ENCODE measurements at regions not wholly inside any gene's neighbourhood (a gene's known extent, or its start where the extent isn't known, plus 50 kb on each side); places are given as distances from the start of the nearest gene placed in this dataset.
"Not testable (repeated sequence)": the region's sequence is repeated elsewhere in the genome, so short reads cannot be mapped to it uniquely, and the experiment has no call there.

DNA sequence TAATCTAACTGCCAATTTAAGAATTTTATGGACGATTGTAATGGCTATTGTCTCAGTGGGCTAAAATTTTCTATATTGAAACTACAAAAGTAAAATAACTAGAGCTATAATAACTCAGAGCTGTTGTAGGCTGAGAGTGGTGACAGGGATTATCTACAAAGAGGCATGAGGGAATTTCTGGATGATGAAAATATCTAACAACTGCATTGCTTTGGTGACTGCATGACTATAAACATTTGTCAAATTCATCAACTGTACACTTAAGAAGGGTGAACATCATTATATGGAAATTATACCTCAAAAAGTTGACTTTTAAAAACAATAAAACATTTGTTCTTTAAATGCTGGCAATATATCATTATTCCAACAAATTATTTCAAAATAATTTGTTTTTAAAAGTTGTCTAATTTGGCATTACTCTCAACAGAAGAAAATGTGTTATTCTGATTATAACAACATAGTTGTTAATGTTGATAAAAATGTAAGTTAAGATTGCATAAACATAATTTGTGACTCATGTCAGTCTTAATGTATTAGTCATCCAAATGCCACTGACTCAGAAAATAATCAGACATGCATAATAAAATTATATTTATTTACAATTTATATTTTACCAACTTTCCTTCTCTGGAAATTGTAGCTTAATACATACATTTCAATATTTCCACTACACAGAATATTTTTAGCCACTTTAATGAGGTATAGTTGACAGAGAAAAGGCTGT is 865.1 kb upstream of the VRK2 start:
- DNase-seq, result no peak

DNA sequence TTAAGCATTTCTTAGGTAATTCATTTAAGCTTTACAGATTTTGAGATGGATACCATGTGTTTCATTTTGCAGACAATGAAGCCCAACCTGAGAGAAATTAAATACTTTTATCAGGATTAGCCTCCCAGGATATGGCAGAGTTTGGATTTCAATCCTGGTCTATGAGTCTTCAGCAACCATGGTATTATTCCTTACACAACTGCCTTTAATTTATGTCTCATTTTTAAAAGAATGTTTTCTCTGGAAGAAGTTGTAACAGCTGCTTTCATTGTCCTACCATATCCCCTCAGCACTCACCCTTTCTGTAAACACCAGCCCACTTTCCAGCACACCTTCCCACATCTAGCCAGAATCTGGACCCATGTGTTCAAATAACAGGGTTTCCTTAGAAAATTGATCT is 863.7 kb upstream of the VRK2 start:
- DNase-seq, result no peak

DNA sequence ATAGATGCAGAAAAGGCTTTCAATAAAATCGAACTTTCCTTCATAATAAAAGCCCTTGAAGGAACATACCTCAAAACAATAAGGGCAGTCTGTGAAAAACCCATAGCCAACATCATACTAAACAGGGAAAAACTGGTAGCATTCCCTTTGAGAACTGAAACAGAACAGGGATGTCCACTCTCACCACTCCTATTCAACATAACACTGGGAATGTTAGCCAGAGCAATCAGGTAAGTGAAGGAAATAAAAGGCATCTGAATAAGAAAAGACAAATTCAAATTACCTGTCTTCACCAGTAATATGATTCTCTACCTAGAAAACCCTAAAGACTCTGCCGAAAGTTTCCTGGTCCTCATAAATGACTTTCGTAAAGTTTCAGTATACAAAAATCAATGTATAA is 861.0 kb upstream of the VRK2 start:
- DNase-seq, result no peak

DNA sequence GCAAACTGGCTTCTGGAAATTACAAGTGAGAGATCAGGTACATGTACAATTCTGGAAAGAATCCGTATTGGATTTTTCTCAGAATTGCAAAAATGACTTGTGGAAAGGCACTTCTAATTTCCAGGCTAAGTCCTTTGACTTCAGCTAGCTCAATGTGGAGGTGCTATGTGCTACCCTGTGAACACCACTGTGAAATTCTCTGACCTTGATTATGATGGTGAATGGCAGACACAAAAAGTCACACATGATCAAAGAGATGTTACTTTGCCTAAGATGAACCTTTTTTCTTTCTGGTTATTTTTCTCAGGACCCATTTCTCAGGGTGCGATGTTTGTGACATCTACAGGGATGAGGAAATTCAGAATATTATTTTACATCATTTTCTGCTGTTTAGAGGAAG is 856.6 kb upstream of the VRK2 start:
- no peak for DNase-seq

DNA sequence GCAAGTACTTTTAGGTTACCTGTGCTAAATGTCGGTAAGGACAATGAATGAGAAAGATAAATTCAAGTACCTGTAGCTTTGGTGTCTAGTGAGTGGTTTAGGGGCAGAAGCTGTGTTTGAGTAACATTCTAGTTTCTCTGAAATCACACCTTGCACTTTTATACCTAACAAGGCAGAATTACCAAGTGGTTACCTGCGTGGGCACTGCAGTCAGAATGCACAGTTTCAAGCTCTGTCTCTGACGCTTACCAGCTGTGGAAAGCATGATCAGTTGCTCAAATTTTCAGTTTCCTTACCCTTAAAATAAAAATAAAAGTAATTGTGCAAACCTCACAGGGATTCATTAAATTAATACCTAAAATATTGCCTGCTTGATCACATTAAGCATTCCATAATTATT is 846.9 kb upstream of the VRK2 start:
- no peak for DNase-seq

DNA sequence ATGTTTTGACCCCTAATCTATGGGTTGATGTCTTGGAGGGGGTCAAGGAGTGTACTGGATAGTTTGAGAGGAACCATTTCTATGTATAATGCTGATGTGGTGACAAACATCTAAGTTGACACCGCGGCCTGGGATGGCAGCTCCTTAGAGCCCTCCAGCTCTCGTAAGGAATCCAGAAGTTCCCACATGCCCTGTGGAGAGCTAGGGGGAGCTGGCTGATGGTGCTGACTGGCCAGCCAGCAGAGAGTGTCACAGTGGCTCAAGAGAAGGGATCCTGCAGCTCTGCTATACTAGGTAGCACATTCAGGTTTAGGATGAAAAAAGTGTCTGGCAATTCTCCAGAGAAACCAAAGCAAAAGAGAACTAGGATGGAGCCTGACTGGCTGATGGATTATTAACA is 842.2 kb upstream of the VRK2 start:
- DNase-seq, result no peak

DNA sequence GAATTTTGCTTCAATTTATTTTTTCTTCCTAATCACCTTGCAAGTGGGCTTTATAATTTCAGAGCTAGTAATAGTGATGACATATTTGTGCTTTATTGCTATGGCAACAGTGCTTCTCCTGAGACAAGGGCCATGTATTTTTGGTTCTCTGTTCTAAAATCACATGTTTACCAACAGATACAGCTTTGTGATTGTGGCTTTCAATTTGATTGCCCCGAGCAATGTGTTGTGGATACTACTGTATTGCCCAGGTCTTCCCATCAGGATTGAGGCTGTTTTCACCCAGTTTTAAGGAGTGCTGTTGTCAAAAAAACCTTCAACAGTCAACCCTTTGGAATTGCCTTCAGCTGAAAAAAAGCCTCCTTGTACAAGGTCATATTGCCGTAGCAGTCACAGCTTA is 841.4 kb upstream of the VRK2 start:
- no peak for DNase-seq

DNA sequence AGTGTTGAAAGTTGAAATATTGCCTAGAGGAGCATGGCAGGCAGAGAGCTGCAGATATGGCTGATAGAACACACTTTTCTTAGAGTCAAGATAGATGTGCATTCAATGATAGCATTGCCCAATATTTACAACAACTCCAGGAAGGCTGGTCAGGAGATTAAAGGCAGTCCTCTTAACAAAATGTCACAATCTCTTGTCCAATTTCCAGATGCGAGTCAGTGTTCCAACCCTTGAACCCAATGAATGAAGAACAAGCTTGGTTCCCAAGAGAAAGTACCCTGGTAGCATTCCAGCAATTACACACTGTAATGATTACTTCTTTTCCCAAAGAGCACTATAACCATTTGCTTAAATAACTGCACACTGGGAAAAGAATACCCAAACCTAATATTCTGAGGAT is 839.4 kb upstream of the VRK2 start:
- no peak for DNase-seq

DNA sequence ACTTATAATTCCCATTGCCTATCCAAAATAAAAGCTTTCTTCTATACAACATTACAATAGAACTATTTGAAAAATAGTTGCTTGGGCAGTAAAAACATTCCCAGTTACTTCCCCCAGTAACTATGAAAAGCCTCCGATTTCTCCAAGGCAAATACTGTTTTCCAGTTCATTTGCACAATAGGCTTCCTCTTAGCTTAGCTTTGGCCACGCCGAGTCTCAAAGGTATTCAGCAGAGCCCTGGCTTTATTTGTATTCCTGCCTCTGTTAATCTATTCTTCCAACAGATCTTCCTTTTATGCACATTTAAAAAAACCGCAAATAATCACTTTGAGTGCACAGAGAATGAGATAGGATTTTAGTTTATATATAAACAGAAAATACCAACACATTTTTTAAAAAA is 836.8 kb upstream of the VRK2 start:
- no peak for DNase-seq

DNA sequence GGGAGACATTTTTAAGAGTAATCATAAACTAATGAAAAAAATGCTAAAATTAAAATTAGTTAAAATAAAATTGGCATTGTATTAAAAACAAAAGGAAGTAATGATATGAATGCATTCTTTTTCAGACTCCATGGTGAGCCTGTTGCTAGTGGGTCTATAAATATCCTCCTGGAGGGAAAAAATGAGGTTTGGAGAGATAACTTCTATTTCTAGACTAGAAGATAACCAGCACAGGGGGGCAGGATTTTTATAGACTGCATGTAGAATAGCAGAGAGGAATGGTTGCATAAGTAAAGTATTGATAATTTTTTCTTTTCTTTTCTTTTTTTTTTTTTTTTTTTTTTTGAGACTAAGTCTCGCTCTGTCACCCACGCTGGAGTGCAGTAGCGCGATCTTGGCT is 835.8 kb upstream of the VRK2 start:
- DNase-seq, result no peak

DNA sequence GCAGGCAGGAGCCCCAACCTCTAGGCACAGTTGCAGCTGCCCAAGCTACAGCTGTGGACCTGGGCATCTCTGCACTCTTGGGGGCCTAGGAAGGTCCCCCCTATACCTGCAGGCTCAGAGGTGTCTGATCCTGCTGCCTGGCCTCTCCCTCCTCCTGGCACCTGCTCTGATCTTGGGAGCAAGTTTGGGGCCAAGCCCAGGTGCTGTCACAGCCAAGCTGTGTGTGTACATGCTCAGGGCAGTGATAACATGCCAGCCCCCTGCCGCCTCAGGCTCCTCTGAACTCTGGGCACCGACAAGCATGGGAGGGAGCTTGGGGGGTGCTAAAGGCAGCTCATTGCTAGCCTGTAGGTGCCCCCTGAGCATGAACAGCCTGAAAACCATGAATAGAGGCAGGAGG is 829.6 kb upstream of the VRK2 start:
- no peak for DNase-seq

DNA sequence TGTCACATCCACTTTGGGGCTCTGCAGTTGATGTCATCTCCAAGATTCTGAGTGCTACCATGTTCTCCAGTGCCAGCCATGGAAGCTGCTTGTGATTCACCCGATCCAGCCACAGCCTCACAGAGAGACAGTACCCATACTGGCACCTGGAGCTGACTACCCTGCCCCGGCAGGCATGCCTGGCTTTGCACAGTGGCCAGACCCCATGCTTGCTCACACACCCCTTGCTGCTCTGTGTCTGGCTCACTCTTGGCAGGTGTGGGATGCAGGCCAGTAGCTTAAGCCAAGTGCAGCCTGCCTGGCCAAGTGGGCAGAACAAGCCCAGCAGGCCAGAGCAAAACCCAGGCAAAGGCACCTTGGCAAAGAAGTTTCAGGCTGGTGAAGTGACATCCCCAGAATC is 828.4 kb upstream of the VRK2 start:
- no peak for DNase-seq

DNA sequence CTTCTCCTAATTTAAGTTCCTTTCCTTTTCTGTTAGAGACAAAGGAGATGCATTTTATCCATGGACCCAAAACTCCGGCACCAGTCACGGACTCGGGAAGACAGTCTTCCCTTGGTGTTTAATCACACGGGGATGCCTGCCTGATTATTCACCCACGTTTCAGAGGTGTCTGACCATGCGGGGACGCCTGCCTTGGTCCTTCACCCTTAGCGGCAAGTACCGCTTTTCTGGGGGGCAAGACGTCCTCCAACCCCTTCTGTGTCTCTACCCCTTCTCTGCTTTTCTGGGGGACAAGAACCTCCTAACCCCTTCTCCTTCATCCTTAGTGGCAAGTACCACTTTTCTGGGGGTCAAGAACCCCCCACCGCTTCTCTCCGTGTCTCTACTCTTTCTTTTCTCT is 816.9 kb upstream of the VRK2 start:
- DNase-seq, result not testable (repeated sequence)

DNA sequence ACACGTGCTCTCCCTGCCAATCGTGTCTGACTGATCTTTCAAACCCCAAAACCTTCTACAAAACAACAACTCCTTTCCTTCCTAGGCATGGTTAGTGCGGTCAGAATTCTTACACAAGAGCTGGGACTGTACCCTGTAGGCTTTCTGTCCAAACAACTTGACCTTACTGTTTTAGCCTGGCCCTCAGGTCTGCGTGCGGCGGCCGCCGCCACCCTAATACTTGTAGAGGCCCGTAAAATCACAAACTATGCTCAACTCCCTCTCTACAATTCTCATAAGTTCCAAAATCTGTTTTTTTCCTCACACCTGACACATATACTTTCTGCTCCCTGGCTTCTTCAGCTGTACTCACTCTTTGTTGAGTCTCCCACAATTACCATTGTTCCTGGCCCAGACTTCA is 814.3 kb upstream of the VRK2 start:
- not testable (repeated sequence) for DNase-seq

DNA sequence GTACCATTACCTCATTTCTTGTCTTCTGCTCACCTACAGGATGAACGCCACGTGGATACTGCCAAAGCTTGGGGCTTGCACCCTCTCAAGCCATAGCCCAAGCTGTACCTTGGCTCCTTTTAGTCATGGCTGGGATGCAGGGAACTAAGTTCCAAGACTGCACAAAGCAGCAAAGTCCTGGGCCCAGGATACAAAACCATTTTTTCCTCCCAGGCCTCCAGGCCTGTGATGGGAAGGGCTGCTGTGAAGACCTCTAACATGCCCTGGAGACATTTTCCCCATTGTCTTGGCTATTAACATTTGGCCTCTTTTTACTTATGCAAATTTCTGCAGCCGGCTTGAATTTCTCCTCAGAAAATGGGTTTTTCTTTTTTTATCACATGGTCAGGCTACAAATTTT is 795.1 kb upstream of the VRK2 start:
- DNase-seq, result not testable (repeated sequence)

DNA sequence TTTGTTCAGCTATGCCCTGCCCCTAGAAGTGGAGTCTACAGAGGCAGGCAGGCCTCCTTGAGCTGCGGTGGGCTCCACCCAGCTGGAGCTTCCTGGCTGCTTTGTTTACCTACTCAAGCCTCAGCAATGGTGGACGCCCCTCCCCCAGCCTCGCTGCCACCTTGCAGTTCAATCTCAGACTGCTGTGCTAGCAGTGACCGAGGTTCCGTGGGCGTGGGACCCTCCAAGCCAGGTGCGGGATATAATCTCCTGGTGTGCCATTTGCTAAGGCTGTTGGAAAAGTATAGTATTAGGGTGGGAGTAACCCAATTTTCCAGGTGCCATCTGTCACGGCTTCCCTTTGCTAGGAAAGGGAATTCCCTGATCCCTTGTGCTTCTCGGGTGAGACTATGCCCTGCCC is 770.2 kb upstream of the VRK2 start:
- not testable (repeated sequence) for DNase-seq

DNA sequence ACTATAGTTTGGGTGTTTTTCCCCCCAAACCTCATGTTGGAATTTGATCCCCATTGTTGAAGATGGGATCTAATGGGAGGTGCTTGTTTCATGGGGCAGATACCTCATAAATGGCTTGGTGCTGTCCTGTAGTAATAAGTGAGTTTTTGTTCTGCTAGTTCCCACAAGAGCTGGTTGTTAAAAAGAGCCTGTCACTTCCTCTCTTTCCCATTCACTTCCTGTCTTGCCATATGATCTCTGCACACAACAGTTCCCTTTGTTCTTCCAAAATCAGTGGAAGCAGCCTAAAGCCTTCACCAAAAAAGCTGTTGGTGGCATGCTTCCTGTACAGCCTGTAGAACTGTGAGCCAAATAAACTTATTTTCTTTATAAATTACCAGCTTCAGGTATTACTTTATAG is 768.2 kb upstream of the VRK2 start:
- no peak for DNase-seq

DNA sequence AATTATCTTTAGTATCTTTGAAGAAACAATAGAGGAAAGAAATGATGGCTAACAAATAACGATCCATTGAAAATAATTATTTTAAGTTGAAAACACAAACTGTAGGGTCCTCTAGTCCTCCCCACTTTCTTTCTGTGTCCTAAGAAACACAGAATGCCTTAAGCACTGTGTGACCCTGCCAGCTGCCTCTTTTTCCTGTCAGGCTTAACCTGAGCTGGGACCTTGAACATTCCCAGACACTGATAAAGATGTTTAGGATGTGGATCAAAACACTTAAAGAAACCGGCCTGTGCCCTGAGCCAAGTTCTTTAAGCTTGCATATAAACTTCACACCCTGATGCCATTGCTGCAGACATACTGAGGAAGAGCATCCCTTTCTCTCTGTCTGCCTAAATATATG is 755.4 kb upstream of the VRK2 start:
- no peak for DNase-seq

DNA sequence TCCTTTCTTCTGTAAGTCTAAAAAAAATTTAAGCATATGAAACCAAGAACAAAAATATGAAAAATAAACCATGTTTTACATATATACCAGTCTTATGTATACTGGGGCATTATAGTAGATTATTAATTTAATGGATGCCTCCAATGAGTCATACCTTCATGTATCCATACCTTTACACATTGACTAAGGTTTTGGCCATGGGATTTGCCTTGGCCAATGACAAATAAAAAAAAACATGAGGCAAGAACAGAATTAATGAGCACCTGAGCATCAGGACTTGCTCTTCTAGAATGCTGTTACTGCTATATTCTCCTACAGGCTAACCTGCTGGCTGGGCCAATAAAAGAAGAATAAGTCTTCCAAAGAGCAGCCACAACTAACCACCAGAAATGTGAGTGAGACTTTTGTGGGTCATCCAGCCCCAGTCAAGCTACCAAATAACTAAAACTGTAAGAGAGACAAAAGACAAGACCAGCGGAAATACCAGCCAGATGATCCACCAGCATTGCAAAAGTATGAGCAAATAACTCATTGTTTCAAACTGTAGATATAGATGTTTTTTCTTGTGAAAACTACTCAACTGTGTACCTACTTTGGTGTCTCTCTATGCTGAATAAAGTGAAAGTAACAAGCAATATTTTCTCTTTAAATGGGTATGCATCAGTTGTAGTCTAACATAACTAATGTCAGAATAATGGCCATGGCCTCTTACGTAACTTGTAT is 749.6 kb upstream of the VRK2 start:
- no peak for DNase-seq

DNA sequence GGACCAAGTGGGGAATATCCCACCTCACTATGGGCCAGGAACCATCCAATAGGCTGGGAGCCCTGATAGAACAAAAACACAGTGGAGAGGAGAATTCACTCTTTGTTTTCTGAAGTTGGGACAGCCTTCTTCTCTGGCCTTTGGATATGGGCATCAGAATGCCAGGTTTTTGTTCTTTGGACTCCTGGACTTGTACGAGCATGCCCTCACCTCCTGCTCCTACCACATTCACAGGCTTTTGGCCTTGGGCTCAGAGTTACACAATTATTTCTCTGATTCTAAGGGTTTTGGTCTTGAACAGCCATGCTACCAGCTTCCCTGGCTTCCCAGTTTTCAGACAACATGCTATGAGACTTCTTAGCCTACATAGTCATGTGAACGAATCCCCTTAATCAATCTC is 732.9 kb upstream of the VRK2 start:
- DNase-seq, result no peak

DNA sequence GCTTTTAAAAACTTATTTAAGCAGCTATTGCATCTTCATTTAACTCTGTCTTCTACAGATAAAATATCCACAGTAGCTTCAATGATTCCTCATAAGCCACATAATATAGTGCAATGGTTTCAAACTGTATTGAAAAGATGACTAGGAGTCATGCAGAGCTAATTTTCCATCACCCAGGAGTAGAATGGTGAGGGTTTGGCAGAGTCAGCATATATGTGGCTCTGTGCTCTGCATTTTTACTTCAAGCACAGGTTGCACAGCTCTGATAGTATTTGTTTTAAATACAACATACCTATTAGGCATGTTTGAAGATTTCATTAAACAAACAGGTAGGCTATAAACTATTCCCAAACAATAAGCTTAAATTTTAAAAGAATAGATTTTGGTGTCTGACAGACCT is 731.9 kb upstream of the VRK2 start:
- DNase-seq, result no peak

DNA sequence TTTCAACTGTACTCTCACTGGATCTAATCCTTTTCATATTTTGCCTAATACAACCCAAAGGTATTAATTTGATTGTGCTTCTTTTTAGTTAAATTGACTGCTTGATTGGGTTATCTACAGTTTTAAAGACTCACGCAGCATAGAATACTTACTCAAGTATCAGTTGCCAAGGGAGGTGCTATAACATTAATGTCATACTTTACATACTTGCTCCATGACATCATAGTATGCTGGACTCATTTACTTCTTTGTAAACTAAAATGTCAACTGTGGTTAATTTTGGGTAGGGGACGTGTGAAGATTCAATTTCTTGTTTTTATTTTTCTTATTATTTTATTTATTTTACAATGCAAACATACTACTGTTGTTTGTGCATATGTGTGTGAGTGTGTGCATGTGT is 716.2 kb upstream of the VRK2 start:
- DNase-seq, result no peak

DNA sequence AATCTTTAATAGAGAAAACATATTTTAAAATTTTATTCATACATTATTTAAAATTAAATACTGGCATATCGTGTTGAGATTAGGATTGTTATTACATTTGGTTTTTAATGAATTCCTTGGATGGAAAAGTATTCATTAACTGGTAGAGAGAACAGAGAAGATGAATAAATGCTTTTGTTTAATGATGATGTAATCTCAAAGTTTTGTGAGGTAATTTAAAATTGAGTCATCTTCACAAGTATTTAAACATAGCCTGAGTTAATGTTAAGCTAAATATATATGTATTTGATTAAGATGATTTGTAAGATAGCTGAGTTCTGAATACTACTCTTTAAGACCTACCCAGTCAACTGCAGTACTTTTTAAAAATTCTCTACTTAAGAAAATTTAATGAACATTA is 713.4 kb upstream of the VRK2 start:
- no peak for DNase-seq

DNA sequence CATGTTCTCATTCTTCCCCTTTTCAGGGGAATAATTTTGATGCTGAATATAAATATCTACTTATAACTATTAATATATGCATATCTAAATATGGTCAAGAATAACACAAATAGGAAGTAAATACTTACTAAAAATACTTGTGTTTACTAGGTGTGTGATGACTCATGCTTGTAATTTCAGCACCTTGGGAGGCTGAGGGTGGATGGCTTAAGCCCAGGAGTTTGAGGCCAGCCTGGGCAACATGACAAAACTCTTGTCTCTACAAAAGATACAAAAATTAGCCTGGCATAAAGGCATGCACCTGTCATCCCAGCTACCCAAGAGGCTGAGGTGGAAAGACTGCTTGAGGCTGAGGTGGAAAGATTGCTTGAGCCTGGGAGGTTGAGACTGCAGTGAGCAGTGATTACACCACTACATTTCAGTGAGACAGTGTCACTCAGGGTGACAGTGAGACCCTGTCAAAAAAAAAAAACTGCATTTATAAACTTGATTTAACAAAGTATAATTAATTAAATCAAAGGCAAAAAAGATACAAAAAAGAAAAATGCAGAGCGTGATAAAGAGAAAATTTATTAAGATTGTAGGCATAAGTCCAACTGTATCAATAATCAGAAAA is 703.1 kb upstream of the VRK2 start:
- no peak for DNase-seq
